GM12878 (cell line): ENCODE measurements at regions not wholly inside any gene's neighbourhood (a gene's known extent, or its start where the extent isn't known, plus 50 kb on each side); places are given as distances from the start of the nearest gene placed in this dataset.

Experiments used
- BCLAF1 ChIP-seq: fragments of 450-650 bp; IDR thresholded peaks from 2 replicates; pipeline ENCODE4 v1.6.1; 2017; ENCODE audit warnings: antibody characterized with exemption, mild to moderate bottlenecking, moderate library complexity
- CHD2 ChIP-seq: IDR thresholded peaks from 2 replicates; pipeline ENCODE4 v1.6.1; 2011; ENCODE audit warnings: low read depth, low read length, improper control_type of control experiment, borderline replicate concordance
- CREB1 ChIP-seq: IDR thresholded peaks from 2 replicates; pipeline ENCODE4 v1.6.1; 2012; ENCODE audit warnings: low read depth, mild to moderate bottlenecking, inconsistent platforms
- CTCF ChIP-seq, 3 experiments: IDR thresholded peaks in 2 of 3; conservative IDR thresholded peaks in 1 of 3; 2 replicates each; pipeline ENCODE4 v1.5.1; 2011; ENCODE audit warnings: low read depth in 3 of 3, low read length in 3 of 3, mild to moderate bottlenecking in 3 of 3, control low read depth in 2 of 3, moderate library complexity in 2 of 3, inconsistent platforms in 1 of 3, mixed read lengths in 1 of 3; ENCODE audit not compliant: control insufficient read depth in 2 of 3, insufficient read depth in 1 of 3; ENCODE audit errors: extremely low read depth in 1 of 3
- POLR2A ChIP-seq: IDR thresholded peaks from 2 replicates; pipeline ENCODE4 v1.6.1; 2011; ENCODE audit warnings: low read depth, mild to moderate bottlenecking, low read length
- RAD51 ChIP-seq: fragments of 450-650 bp; IDR thresholded peaks from 2 replicates; pipeline ENCODE4 v1.6.1; 2016; ENCODE audit warnings: moderate library complexity, mild to moderate bottlenecking, inconsistent platforms
- SMC3 ChIP-seq: IDR thresholded peaks from 2 replicates; pipeline ENCODE4 v1.6.1; 2011; ENCODE audit warnings: low read length, improper control_type of control experiment, borderline replicate concordance
- SRF ChIP-seq, 2 experiments: IDR thresholded peaks; 2 replicates each; pipeline ENCODE4 v1.6.1; 2011; ENCODE audit warnings: low read depth in 2 of 2, low read length in 2 of 2, mild to moderate bottlenecking in 1 of 2, moderate library complexity in 1 of 2
- SUZ12 ChIP-seq: fragments of 200-600 bp; sonication (generic); IDR thresholded peaks from one replicate; pipeline ENCODE4 v1.6.1; 2018; ENCODE audit warnings: antibody characterized with exemption, mild to moderate bottlenecking; ENCODE audit not compliant: unreplicated experiment
- ZNF622 ChIP-seq: fragments of 450-650 bp; IDR thresholded peaks from 2 replicates; pipeline ENCODE4 v1.6.1; 2017; ENCODE audit warnings: mild to moderate bottlenecking, inconsistent platforms

- no peak for TF ChIP-seq ZNF622
- no peak for TF ChIP-seq CTCF (IDR thresholded peaks at IDR 0.05 in 2 of 3, conservative IDR thresholded peaks at IDR 0.05 in 1 of 3; ENCODE audit: control insufficient read depth in 2 of 3, extremely low read depth in 1 of 3, insufficient read depth in 1 of 3, low read depth in 3 of 3, low read length in 3 of 3)
- no peak for TF ChIP-seq BCLAF1
- TF ChIP-seq CREB1 = no peak
- TF ChIP-seq SUZ12 = no peak
- no peak for TF ChIP-seq POLR2A
- no peak for TF ChIP-seq SRF (IDR thresholded peaks at IDR 0.05; ENCODE audit: low read depth in 2 of 2, low read length in 2 of 2)
- no peak for TF ChIP-seq SMC3
- TF ChIP-seq RAD51 = no peak
- no peak for TF ChIP-seq CHD2
These were observed 156.1 kb upstream of the IVNS1ABP start for GRCh38 chr1:185473186-185473585.
